SK-N-SH (cell line): ENCODE measurements at regions not wholly inside any gene's neighbourhood (a gene's known extent, or its start where the extent isn't known, plus 50 kb on each side); places are given as distances from the start of the nearest gene placed in this dataset.

Source experiments
- EP300 ChIP-seq, 2 experiments: IDR thresholded peaks; 2 replicates each; pipeline versions ENCODE4 v1.4.0 to v1.6.1; 2012; ENCODE audit warnings: borderline replicate concordance in 1 of 2, low read depth in 1 of 2, low read length in 1 of 2
- EZH2phosphoT487 ChIP-seq: fragments of 200-600 bp; sonication (generic); IDR thresholded peaks from 2 replicates; pipeline ENCODE4 v1.6.1; 2017; ENCODE audit warnings: low read depth, mixed run types, mild to moderate bottlenecking, antibody characterized with exemption, moderate library complexity, borderline replicate concordance
- FOXM1 ChIP-seq: IDR thresholded peaks from 2 replicates; pipeline ENCODE4 v1.4.0; 2012; ENCODE audit warnings: low read depth, mild to moderate bottlenecking
- POLR2AphosphoS5 ChIP-seq: IDR thresholded peaks from 2 replicates; pipeline ENCODE4 v1.6.1; 2012; ENCODE audit warnings: low read depth, low read length
- RAD21 ChIP-seq: IDR thresholded peaks from 2 replicates; pipeline ENCODE4 v1.6.1; 2012; ENCODE audit warnings: mild to moderate bottlenecking, low read length
- SIN3A ChIP-seq: IDR thresholded peaks from 2 replicates; pipeline ENCODE4 v1.6.1; 2012; ENCODE audit warnings: low read depth, mild to moderate bottlenecking, low read length, moderate library complexity, borderline replicate concordance
- SMC3 ChIP-seq: IDR thresholded peaks from 2 replicates; pipeline ENCODE4 v1.6.1; 2012; ENCODE audit warnings: low read depth, low read length, improper control_type of control experiment
- TAF1 ChIP-seq: IDR thresholded peaks from 2 replicates; pipeline ENCODE4 v1.6.1; 2012; ENCODE audit warnings: low read depth, mild to moderate bottlenecking, low read length, moderate library complexity, borderline replicate concordance
- YY1 ChIP-seq: IDR thresholded peaks from 2 replicates; pipeline ENCODE4 v1.4.0; 2012; ENCODE audit warnings: low read depth, mild to moderate bottlenecking
- TF ChIP-seq, protein P1 (sequence below): IDR thresholded peaks from 2 replicates; pipeline ENCODE4 v1.4.0; 2012; ENCODE audit warnings: low read depth
- TF ChIP-seq, protein P2 (sequence below): IDR thresholded peaks from 2 replicates; pipeline ENCODE4 v1.6.1; 2012; ENCODE audit warnings: mild to moderate bottlenecking, low read depth, low read length, moderate library complexity
- TF ChIP-seq, protein P3 (sequence below): fragments of 200-600 bp; sonication (generic); IDR thresholded peaks from 2 replicates; pipeline ENCODE4 v1.6.1; 2017; ENCODE audit warnings: antibody characterized with exemption, mild to moderate bottlenecking, moderate library complexity

DNA sequence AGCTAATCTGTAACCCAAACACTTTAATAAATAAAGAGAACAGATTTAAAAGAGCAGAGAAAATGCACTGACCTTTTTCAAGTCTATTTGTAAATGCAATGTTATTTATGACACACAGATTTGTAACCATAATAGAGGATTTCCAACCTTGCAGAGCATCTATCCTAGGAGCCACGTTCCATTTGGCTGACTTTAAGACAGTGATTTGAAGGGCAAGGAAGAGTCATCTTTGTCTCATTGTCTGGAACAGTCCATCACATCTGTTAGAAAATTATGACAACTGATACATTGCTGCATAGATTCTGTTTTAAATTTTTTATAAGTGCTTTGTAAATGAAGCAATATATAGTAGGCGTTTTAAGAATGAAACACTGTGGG is 90.8 kb upstream of the L3MBTL4 start:
- TF ChIP-seq RAD21 (no peak), EP300 (IDR thresholded peaks at IDR 0.05; ENCODE audit: borderline replicate concordance in 1 of 2, low read depth in 1 of 2, low read length in 1 of 2) (no peak), SIN3A (no peak), POLR2AphosphoS5 (no peak), YY1 (no peak), TAF1 (no peak), EZH2phosphoT487 (no peak), FOXM1 (no peak), SMC3 (no peak)
- TF ChIP-seq, protein P1, sequence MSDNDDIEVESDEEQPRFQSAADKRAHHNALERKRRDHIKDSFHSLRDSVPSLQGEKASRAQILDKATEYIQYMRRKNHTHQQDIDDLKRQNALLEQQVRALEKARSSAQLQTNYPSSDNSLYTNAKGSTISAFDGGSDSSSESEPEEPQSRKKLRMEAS: no peak
- TF ChIP-seq, protein P2, sequence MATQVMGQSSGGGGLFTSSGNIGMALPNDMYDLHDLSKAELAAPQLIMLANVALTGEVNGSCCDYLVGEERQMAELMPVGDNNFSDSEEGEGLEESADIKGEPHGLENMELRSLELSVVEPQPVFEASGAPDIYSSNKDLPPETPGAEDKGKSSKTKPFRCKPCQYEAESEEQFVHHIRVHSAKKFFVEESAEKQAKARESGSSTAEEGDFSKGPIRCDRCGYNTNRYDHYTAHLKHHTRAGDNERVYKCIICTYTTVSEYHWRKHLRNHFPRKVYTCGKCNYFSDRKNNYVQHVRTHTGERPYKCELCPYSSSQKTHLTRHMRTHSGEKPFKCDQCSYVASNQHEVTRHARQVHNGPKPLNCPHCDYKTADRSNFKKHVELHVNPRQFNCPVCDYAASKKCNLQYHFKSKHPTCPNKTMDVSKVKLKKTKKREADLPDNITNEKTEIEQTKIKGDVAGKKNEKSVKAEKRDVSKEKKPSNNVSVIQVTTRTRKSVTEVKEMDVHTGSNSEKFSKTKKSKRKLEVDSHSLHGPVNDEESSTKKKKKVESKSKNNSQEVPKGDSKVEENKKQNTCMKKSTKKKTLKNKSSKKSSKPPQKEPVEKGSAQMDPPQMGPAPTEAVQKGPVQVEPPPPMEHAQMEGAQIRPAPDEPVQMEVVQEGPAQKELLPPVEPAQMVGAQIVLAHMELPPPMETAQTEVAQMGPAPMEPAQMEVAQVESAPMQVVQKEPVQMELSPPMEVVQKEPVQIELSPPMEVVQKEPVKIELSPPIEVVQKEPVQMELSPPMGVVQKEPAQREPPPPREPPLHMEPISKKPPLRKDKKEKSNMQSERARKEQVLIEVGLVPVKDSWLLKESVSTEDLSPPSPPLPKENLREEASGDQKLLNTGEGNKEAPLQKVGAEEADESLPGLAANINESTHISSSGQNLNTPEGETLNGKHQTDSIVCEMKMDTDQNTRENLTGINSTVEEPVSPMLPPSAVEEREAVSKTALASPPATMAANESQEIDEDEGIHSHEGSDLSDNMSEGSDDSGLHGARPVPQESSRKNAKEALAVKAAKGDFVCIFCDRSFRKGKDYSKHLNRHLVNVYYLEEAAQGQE: no peak
- TF ChIP-seq, protein P3, sequence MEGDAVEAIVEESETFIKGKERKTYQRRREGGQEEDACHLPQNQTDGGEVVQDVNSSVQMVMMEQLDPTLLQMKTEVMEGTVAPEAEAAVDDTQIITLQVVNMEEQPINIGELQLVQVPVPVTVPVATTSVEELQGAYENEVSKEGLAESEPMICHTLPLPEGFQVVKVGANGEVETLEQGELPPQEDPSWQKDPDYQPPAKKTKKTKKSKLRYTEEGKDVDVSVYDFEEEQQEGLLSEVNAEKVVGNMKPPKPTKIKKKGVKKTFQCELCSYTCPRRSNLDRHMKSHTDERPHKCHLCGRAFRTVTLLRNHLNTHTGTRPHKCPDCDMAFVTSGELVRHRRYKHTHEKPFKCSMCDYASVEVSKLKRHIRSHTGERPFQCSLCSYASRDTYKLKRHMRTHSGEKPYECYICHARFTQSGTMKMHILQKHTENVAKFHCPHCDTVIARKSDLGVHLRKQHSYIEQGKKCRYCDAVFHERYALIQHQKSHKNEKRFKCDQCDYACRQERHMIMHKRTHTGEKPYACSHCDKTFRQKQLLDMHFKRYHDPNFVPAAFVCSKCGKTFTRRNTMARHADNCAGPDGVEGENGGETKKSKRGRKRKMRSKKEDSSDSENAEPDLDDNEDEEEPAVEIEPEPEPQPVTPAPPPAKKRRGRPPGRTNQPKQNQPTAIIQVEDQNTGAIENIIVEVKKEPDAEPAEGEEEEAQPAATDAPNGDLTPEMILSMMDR: no peak
